ENCODE measurements at regions not wholly inside any gene's neighbourhood (a gene's known extent, or its start where the extent isn't known, plus 50 kb on each side); places are given as distances from the start of the nearest gene placed in this dataset.

DNA sequence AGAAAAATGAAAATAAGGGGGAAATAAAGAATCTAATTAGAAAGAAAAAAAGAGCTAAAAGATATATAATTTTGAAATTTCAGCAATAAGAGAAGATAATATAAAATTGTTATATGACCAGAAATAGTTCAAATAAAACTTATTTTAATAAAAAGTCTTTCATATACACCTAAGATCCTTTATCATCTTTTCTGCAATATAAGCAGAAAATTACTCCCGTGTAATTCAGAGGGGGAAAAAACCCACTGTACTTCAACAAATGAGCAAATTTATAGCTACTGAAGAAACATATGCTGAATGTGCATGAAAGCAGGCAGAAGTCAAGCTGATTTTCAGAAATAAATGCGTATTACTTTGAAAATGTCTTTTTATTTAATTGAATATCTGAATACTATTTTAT is 771.3 kb downstream of the FAT4 start:
- Histone ChIP-seq H3K4me1 (no peaks in the 10 kb centered on the region), H3K27me3 (no peaks in the 10 kb centered on the region), H3K4me3 (no peak overlapping the region), H3K9me3 (no peaks in the 10 kb centered on the region), H3K27ac (no peak overlapping the region), H3K36me3 (no peaks in the 10 kb centered on the region)
- 88 to 91% methylated on average over 2 of the region's 2 CpGs for WGBS, 2 donors (ENCODE audit: low coverage in 1 of 2)
- TF ChIP-seq POLR2A (IDR thresholded peaks at IDR 0.05) = no peak
- TF ChIP-seq, protein P1, sequence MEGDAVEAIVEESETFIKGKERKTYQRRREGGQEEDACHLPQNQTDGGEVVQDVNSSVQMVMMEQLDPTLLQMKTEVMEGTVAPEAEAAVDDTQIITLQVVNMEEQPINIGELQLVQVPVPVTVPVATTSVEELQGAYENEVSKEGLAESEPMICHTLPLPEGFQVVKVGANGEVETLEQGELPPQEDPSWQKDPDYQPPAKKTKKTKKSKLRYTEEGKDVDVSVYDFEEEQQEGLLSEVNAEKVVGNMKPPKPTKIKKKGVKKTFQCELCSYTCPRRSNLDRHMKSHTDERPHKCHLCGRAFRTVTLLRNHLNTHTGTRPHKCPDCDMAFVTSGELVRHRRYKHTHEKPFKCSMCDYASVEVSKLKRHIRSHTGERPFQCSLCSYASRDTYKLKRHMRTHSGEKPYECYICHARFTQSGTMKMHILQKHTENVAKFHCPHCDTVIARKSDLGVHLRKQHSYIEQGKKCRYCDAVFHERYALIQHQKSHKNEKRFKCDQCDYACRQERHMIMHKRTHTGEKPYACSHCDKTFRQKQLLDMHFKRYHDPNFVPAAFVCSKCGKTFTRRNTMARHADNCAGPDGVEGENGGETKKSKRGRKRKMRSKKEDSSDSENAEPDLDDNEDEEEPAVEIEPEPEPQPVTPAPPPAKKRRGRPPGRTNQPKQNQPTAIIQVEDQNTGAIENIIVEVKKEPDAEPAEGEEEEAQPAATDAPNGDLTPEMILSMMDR (IDR thresholded peaks at IDR 0.05) = no peak
- no peak for TF ChIP-seq EP300 (IDR thresholded peaks at IDR 0.05)
- TF ChIP-seq POLR2AphosphoS5 (IDR thresholded peaks at IDR 0.05) = no peak
- ATAC-seq = no peak

DNA sequence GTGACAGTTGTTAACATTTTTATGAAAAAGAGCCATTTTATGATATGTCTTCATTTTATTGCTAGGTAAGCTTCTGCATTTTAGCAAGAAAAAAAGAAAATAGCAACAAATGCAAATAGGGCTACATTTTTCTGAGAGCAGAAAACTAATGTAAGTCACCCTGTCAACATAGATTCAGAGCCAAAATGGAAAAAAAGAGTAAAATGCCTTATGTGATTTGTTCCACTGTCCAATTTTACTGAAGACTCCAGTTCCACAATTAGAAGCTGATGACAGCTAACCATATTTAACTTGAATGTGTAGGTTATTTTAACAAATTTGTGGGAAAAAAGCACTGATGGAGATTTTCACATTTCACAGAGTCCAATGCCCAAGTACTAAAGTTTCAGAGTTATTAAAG is 772.3 kb downstream of the FAT4 start:
- H3K36me3 ChIP-seq = no peaks in the 10 kb centered on the region
- ATAC-seq = no peak
- H3K4me3 ChIP-seq = no peak overlapping the region
- H3K27me3 ChIP-seq = no peaks in the 10 kb centered on the region
- no peaks in the 10 kb centered on the region for H3K4me1 ChIP-seq
- H3K9me3 ChIP-seq = no peaks in the 10 kb centered on the region
- no peak for TF ChIP-seq EP300 (IDR thresholded peaks at IDR 0.05)
- no peak for TF ChIP-seq POLR2AphosphoS5 (IDR thresholded peaks at IDR 0.05)
- TF ChIP-seq, protein P1 (IDR thresholded peaks at IDR 0.05) = no peak
- TF ChIP-seq POLR2A (IDR thresholded peaks at IDR 0.05) = no peak
- no peak overlapping the region for H3K27ac ChIP-seq

DNA sequence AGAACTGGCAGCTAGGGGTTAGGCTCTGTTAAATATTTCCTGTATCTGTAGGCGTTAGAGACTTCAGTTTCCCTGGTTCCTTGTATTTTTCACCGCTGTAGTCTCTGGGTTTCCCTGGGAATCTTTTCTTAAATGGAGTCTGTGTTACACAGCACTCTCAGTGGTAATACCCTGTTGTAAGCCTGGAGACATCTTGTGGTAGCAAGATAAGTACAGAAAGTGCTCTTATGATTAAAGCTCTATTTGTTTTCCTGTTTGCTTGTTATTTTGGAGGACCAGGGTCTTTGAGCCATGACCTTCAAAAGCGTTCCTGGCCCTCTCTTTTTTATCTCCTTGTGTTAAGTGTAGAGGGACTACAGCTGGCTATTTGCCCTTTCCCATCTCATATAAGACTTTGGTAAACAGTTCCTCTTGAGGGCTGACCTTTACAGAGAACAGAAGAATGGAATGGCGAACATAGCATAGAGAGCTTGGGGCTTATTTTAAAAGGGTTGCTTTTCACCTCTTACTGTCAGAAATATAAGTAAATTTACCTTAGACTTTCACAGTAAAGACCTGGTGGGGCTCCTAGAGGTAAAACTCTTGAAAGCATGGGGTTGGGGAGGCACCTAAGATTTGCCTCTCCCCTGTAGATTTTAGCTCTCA is 782.5 kb downstream of the FAT4 start:
- no peak for ATAC-seq
- no peaks in the 10 kb centered on the region for H3K36me3 ChIP-seq
- 85 to 100% methylated on average over 2 to 4 of the region's 4 CpGs for WGBS, 2 donors (ENCODE audit: low coverage in 1 of 2)
- H3K27me3 ChIP-seq = no peaks in the 10 kb centered on the region
- H3K4me1 ChIP-seq = no peaks in the 10 kb centered on the region
- H3K4me3 ChIP-seq = no peak overlapping the region
- H3K27ac ChIP-seq = no peak overlapping the region
- no peaks in the 10 kb centered on the region for H3K9me3 ChIP-seq
- TF ChIP-seq EP300 (IDR thresholded peaks at IDR 0.05) (no peak), POLR2A (IDR thresholded peaks at IDR 0.05) (no peak), POLR2AphosphoS5 (IDR thresholded peaks at IDR 0.05) (no peak)
- TF ChIP-seq, protein P1 (IDR thresholded peaks at IDR 0.05) = no peak

DNA sequence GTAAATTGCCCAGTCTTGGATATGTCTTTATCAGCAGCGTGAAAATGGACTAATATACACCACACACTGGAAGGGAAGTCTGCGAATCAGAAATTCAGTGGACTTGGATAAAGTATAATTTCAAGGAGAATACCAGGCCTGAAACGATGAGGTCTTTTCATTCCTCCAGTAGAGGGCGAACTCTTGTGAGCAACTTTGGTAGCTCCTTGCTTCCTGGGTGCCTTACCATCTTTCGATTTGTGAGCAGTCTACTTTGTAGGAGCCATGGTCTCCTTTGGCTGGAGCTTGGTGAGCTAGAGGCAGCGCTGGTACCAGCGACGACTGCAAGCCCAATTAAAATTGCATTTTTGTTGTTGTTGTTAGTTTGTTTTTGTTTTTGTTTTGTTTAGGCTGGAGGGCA is 791.9 kb downstream of the FAT4 start:
- no peak for ATAC-seq
- no peaks in the 10 kb centered on the region for H3K27me3 ChIP-seq
- WGBS, 2 donors (ENCODE audit: low coverage in 1 of 2) = 87 to 90% methylated on average over 6 to 7 of the region's 8 CpGs

DNA sequence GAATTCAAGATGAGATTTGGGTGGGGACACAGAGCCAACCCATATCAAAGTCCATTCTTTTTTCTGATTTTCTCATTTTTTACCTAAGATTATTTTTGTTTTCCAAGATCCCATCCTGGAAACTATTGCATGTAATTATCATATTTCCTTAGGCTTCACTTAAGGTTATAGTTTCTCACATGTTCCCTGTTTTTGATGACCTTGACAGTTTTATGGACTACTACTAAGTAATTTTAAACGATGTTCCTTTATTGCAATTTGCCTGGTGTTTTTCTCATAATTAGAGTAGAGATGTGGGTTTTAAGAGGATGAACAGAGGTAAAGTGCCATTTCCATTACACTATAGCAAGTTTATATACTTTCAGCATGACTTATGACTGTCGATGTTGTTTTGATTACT is 795.1 kb downstream of the FAT4 start:
- 83 to 93% methylated on average over 1 to 2 of the region's 2 CpGs for WGBS, 2 donors (ENCODE audit: low coverage in 1 of 2)
- Histone ChIP-seq H3K36me3 (no peaks in the 10 kb centered on the region), H3K27me3 (no peaks in the 10 kb centered on the region), H3K9me3 (peaks cover 0 to 25% (median 0%) of the 10 kb centered on the region in 3 donors), H3K27ac (no peak overlapping the region), H3K4me3 (no peak overlapping the region), H3K4me1 (no peaks in the 10 kb centered on the region)
- no peak for TF ChIP-seq POLR2A (IDR thresholded peaks at IDR 0.05)
- no peak for TF ChIP-seq POLR2AphosphoS5 (IDR thresholded peaks at IDR 0.05)
- TF ChIP-seq, protein P1 (IDR thresholded peaks at IDR 0.05) = no peak
- TF ChIP-seq EP300 (IDR thresholded peaks at IDR 0.05) = no peak
- no peak for ATAC-seq

More for the DNA sequence above, 791.9 kb downstream of the FAT4 start:
- no peaks in the 10 kb centered on the region for H3K4me1 ChIP-seq
- no peak overlapping the region for H3K4me3 ChIP-seq
- H3K27ac ChIP-seq = no peak overlapping the region
- no peaks in the 10 kb centered on the region for H3K36me3 ChIP-seq
- no peaks in the 10 kb centered on the region for H3K9me3 ChIP-seq
- no peak for TF ChIP-seq EP300 (IDR thresholded peaks at IDR 0.05)
- no peak for TF ChIP-seq POLR2AphosphoS5 (IDR thresholded peaks at IDR 0.05)
- TF ChIP-seq, protein P1 (IDR thresholded peaks at IDR 0.05) = no peak
- no peak for TF ChIP-seq POLR2A (IDR thresholded peaks at IDR 0.05)
